SK-N-SH treated with all-trans-retinoic acid at 6 μM for 48 hours (cell line): ENCODE measurements at regions not wholly inside any gene's neighbourhood (a gene's known extent, or its start where the extent isn't known, plus 50 kb on each side); places are given as distances from the start of the nearest gene placed in this dataset.

Experiments
- ATAC-seq: fragments of 200-7000 bp; cut with Tn5 transposase; 3 replicates; pipeline ENCODE4 v1.9.1; 2020; ENCODE audit warnings: mild to moderate bottlenecking, moderate library complexity
- ARNTL ChIP-seq: fragments of 450-650 bp; formaldehyde crosslinking; IDR thresholded peaks from 2 replicates; pipeline ENCODE4 v1.5.0; 2020; ENCODE audit warnings: low read depth, mild to moderate bottlenecking, moderate library complexity, borderline replicate concordance
- CREB5 ChIP-seq: fragments of 250-450 bp; sonication (Bioruptor Pico); IDR thresholded peaks from 2 replicates; pipeline ENCODE4 v1.5.1; 2020; ENCODE audit warnings: low read depth, mild to moderate bottlenecking, moderate library complexity
- CSDC2 ChIP-seq: fragments of 250-450 bp; sonication (Bioruptor Pico); IDR thresholded peaks from 2 replicates; pipeline ENCODE4 v1.5.0; 2020; ENCODE audit warnings: mild to moderate bottlenecking, moderate library complexity
- ESRRG ChIP-seq: fragments of 250-450 bp; sonication (Bioruptor Pico); IDR thresholded peaks from 2 replicates; pipeline ENCODE4 v1.6.1; 2021; ENCODE audit warnings: mild to moderate bottlenecking
- GLIS3 ChIP-seq: fragments of 250-450 bp; sonication (Bioruptor Pico); IDR thresholded peaks from 2 replicates; pipeline ENCODE4 v1.5.0; 2020; ENCODE audit warnings: mild to moderate bottlenecking, moderate library complexity
- ISL1 ChIP-seq: fragments of 250-450 bp; sonication (Bioruptor Pico); IDR thresholded peaks from 2 replicates; pipeline ENCODE4 v2.1.2; 2022; ENCODE audit warnings: mild to moderate bottlenecking, moderate library complexity
- OSR1 ChIP-seq: fragments of 250-450 bp; sonication (Bioruptor Pico); IDR thresholded peaks from 2 replicates; pipeline ENCODE4 v1.8.0; 2022; ENCODE audit warnings: moderate library complexity, mild to moderate bottlenecking, inconsistent platforms
- PPARA ChIP-seq: fragments of 250-450 bp; sonication (Bioruptor Pico); IDR thresholded peaks from 2 replicates; pipeline ENCODE4 v1.5.0; 2020; ENCODE audit warnings: mild to moderate bottlenecking, borderline replicate concordance
- SNAI2 ChIP-seq: fragments of 250-450 bp; sonication (Bioruptor Pico); IDR thresholded peaks from 2 replicates; pipeline ENCODE4 v1.5.0; 2020; ENCODE audit warnings: mild to moderate bottlenecking, moderate library complexity
- TCF4 ChIP-seq: fragments of 250-450 bp; sonication (Bioruptor Pico); IDR thresholded peaks from 2 replicates; pipeline ENCODE4 v1.8.0; 2021; ENCODE audit warnings: mild to moderate bottlenecking, moderate library complexity, borderline replicate concordance
- ZC3H10 ChIP-seq: fragments of 250-450 bp; sonication (Bioruptor Pico); IDR thresholded peaks from 2 replicates; pipeline ENCODE4 v1.5.1; 2021; ENCODE audit warnings: mild to moderate bottlenecking, moderate library complexity
- ZFP3 ChIP-seq: fragments of 250-450 bp; sonication (Bioruptor Pico); IDR thresholded peaks from 2 replicates; pipeline ENCODE4 v1.5.0; 2020; ENCODE audit warnings: mild to moderate bottlenecking, moderate library complexity
- ZFP30 ChIP-seq: fragments of 450-650 bp; formaldehyde crosslinking; IDR thresholded peaks from 2 replicates; pipeline ENCODE4 v1.5.0; 2022; ENCODE audit warnings: mild to moderate bottlenecking, moderate library complexity
- ZNF565 ChIP-seq: fragments of 450-650 bp; formaldehyde crosslinking; conservative IDR thresholded peaks from 2 replicates; pipeline ENCODE4 v1.5.0; 2020; ENCODE audit warnings: low read depth, mild to moderate bottlenecking, moderate library complexity
- ZNF70 ChIP-seq: fragments of 450-650 bp; formaldehyde crosslinking; IDR thresholded peaks from 2 replicates; pipeline ENCODE4 v1.5.0; 2020; ENCODE audit warnings: mild to moderate bottlenecking, moderate library complexity
- ZNF8 ChIP-seq: fragments of 450-650 bp; formaldehyde crosslinking; IDR thresholded peaks from 2 replicates; pipeline ENCODE4 v1.5.0; 2020; ENCODE audit warnings: mild to moderate bottlenecking, moderate library complexity
- TF ChIP-seq, protein P1 (sequence below): fragments of 250-450 bp; sonication (Bioruptor Pico); IDR thresholded peaks from 2 replicates; pipeline ENCODE4 v1.8.0; 2020; ENCODE audit warnings: mild to moderate bottlenecking, moderate library complexity, borderline replicate concordance
- TF ChIP-seq, protein P2 (sequence below): fragments of 250-450 bp; sonication (Bioruptor Pico); IDR thresholded peaks from 2 replicates; pipeline ENCODE4 v1.5.0; 2020; ENCODE audit warnings: mild to moderate bottlenecking, moderate library complexity
- TF ChIP-seq, protein P3 (sequence below): fragments of 250-450 bp; sonication (Bioruptor Pico); IDR thresholded peaks from 2 replicates; pipeline ENCODE4 v1.5.1; 2021; ENCODE audit warnings: mild to moderate bottlenecking, moderate library complexity

- no peak for TF ChIP-seq PPARA (CRISPR knock-in tag)
- TF ChIP-seq ISL1 (CRISPR knock-in tag), result no peak
- no peak for TF ChIP-seq ZFP30
- no peak for TF ChIP-seq CSDC2
- TF ChIP-seq, protein P1, sequence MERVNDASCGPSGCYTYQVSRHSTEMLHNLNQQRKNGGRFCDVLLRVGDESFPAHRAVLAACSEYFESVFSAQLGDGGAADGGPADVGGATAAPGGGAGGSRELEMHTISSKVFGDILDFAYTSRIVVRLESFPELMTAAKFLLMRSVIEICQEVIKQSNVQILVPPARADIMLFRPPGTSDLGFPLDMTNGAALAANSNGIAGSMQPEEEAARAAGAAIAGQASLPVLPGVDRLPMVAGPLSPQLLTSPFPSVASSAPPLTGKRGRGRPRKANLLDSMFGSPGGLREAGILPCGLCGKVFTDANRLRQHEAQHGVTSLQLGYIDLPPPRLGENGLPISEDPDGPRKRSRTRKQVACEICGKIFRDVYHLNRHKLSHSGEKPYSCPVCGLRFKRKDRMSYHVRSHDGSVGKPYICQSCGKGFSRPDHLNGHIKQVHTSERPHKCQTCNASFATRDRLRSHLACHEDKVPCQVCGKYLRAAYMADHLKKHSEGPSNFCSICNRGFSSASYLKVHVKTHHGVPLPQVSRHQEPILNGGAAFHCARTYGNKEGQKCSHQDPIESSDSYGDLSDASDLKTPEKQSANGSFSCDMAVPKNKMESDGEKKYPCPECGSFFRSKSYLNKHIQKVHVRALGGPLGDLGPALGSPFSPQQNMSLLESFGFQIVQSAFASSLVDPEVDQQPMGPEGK (CRISPR knock-in tag), result no peak
- no peak for TF ChIP-seq ZNF70 (CRISPR knock-in tag)
- TF ChIP-seq CREB5 (CRISPR knock-in tag), result no peak
- TF ChIP-seq ZNF565 (CRISPR knock-in tag), result no peak
- TF ChIP-seq ARNTL (CRISPR knock-in tag), result no peak
- TF ChIP-seq GLIS3 (CRISPR knock-in tag), result no peak
- no peak for TF ChIP-seq SNAI2 (CRISPR knock-in tag)
- no peak for TF ChIP-seq ZFP3 (CRISPR knock-in tag)
- TF ChIP-seq TCF4, result no peak
- TF ChIP-seq ZC3H10 (CRISPR knock-in tag), result no peak
Observed at GRCh38 chr10:29914986-29915785, 144.2 kb downstream of the JCAD start (continued).

- ATAC-seq, result no peak
- TF ChIP-seq OSR1 (CRISPR knock-in tag) (no peak), SNAI2 (CRISPR knock-in tag) (no peak)
Observed at GRCh38 chr10:29908962-29909361, 150.4 kb downstream of the JCAD start.

- ATAC-seq, result no peak
- TF ChIP-seq ZNF70 (CRISPR knock-in tag) (no peak), ZNF8 (CRISPR knock-in tag) (no peak), ZFP3 (CRISPR knock-in tag) (no peak), ZNF565 (CRISPR knock-in tag) (no peak), TCF4 (no peak), ESRRG (no peak), GLIS3 (CRISPR knock-in tag) (no peak), CSDC2 (no peak)
- TF ChIP-seq, protein P2, sequence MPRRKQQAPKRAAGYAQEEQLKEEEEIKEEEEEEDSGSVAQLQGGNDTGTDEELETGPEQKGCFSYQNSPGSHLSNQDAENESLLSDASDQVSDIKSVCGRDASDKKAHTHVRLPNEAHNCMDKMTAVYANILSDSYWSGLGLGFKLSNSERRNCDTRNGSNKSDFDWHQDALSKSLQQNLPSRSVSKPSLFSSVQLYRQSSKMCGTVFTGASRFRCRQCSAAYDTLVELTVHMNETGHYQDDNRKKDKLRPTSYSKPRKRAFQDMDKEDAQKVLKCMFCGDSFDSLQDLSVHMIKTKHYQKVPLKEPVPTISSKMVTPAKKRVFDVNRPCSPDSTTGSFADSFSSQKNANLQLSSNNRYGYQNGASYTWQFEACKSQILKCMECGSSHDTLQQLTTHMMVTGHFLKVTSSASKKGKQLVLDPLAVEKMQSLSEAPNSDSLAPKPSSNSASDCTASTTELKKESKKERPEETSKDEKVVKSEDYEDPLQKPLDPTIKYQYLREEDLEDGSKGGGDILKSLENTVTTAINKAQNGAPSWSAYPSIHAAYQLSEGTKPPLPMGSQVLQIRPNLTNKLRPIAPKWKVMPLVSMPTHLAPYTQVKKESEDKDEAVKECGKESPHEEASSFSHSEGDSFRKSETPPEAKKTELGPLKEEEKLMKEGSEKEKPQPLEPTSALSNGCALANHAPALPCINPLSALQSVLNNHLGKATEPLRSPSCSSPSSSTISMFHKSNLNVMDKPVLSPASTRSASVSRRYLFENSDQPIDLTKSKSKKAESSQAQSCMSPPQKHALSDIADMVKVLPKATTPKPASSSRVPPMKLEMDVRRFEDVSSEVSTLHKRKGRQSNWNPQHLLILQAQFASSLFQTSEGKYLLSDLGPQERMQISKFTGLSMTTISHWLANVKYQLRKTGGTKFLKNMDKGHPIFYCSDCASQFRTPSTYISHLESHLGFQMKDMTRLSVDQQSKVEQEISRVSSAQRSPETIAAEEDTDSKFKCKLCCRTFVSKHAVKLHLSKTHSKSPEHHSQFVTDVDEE (CRISPR knock-in tag), result no peak
Observed at GRCh38 chr10:29900865-29901264, 158.5 kb downstream of the JCAD start.

DNA sequence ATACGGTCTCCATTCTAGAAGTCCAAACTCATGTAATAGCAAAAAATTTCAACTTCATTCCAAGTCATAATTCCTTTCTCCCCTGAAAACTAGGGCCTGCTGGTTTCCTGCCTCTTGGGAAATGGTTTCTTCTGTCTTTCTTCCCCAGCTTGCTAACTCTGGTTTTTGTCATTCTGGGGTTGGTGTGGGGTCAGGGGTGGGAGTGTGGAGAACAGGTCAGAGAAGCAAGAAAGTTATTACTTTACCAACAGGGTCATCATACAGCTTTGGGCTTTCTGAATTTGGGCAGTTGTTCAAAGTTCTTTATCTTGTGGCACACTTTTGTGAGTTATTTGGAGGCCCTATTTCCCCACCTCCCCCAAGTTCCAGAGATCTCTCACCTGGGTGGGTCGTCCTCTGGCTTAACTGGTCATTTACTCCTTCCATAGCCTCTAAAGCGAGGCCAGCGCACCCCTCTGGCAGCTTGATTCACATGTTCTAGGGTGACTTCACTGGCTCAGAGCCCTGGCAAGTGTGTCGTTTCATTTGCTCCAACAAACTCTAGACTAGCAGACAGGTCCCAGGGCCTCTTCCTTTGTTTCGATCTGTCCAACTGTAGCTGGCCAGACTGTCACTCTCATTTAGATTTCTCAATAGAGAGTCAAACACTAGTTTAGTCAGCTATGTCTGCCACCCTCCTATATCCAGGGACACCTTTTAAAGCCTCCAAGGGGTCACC, 161.2 kb downstream of the JCAD start:
- TF ChIP-seq, protein P3, sequence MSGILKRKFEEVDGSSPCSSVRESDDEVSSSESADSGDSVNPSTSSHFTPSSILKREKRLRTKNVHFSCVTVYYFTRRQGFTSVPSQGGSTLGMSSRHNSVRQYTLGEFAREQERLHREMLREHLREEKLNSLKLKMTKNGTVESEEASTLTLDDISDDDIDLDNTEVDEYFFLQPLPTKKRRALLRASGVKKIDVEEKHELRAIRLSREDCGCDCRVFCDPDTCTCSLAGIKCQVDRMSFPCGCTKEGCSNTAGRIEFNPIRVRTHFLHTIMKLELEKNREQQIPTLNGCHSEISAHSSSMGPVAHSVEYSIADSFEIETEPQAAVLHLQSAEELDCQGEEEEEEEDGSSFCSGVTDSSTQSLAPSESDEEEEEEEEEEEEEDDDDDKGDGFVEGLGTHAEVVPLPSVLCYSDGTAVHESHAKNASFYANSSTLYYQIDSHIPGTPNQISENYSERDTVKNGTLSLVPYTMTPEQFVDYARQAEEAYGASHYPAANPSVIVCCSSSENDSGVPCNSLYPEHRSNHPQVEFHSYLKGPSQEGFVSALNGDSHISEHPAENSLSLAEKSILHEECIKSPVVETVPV (CRISPR knock-in tag), result no peak
- TF ChIP-seq, all 23 proteins: peak for 0
- ATAC-seq, result no peak
